ENCODE measurements at regions not wholly inside any gene's neighbourhood (a gene's known extent, or its start where the extent isn't known, plus 50 kb on each side); places are given as distances from the start of the nearest gene placed in this dataset.

DNA sequence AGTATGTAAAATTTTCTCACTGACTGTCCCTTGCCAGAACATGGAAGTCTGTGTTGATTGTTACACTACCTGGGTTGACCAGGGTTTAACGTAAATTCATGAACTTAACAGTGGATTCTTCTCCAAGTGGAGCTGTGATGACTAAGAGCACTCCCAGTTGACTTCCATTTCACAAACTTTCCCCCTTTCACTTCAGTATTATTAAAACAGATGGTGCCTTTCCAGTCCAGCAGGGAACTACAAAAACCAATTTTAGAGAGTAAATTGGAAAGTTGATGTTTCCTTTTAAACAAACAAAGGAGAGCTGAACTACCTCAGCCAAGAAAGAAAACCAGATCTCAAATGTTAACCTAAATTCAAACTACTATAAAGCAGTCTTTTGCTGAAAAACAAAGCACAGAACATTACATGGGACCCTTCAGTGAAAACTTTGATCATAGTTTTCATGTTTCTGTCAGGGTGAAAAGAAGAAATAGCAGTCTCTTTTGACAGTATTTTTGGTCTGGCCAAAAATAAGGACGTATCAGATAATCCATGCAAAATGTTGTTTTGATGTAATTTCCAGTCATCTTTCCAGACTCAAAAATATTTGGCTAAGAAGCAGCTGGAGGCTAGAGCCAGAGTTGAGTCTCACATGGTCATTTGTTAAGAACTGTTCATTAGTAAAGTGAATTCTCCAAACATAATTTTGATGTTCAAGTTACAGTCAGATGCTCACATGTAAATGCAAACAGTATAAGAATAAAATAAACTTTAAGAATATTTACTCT is 479.9 kb upstream of the AKR1E2 start:
- no peak for DNase-seq (ENCODE audit: low read depth in 2 of 2)

- peak; percentile 17 to 45 for DNase-seq (ENCODE audit: low read depth in 2 of 2)
Measured at GRCh38 chr10:4344492-4344994, 481.5 kb upstream of the AKR1E2 start.

- DNase-seq (ENCODE audit: low read depth in 2 of 2), result no peak
Measured at GRCh38 chr10:4343873-4344272, 482.1 kb upstream of the AKR1E2 start.

GRCh38 chr10:4343091-4343490 is 482.9 kb upstream of the AKR1E2 start:
- no peak for DNase-seq (ENCODE audit: low read depth in 2 of 2)

GRCh38 chr10:4338768-4339167 is 487.2 kb upstream of the AKR1E2 start:
- no peak for DNase-seq (ENCODE audit: low read depth in 2 of 2)

DNA sequence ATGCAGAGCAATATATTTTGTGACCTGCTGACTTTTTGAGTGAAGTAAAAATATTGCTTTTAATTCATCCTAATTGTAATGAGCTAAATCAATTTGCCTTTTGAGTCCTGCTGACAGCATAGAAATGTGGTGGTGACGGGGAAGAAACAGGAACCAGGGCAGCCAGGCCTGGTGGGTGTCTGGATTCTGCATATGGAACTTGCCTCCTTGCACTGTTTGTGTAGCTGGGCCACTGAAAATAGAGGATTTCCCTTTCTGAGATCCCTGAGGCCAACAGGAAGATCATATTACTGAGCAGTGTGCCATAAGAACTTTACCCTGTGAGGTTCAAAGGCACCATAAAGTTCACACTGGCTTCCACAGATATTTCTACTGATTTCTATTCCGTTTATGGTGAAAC is 488.4 kb upstream of the AKR1E2 start:
- no peak for DNase-seq (ENCODE audit: low read depth in 2 of 2)

DNA sequence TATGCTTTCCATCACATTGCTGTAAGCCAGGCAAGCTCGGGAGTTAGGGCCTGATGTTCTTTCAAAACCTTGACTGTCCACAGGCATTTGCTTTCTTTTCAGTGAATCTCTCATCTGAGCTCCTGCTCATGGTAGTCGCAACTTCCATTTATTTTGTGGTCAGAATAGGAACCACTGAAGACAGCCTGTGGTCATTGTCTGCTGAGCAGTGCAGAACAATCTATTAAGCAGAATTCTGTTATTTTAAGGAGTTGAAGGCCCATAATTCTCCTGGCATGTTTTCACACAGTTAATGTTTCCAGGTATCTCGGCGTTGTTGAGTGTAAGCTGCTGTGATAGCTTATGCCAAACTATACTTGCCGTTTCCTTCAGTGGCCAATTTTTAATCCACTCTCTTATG is 491.1 kb upstream of the AKR1E2 start:
- no peak for DNase-seq (ENCODE audit: low read depth in 2 of 2)

GRCh38 chr10:4334015-4334414 is 492.0 kb upstream of the AKR1E2 start:
- DNase-seq (ENCODE audit: low read depth in 2 of 2), result no peak

DNA sequence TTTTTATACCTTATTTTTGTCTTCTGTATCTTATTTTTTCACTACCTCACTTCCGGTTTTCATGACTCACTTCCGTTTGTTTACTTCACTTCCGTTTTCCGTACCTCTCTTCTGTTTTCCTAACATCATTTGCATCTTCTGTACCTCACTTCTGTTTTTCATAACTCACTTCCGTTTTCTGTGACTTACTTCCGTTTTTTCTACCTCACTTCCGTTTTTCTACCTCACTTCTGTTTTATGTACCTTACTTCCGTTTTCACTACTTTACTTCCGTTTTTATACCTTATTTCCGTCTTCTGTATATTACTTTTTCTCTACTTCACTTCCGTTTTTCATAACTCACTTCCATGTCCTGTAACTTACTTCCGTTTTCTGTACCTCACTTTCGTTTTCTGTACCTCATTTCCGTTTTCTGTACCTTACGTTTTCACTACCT is 492.5 kb upstream of the AKR1E2 start:
- DNase-seq (ENCODE audit: low read depth in 2 of 2), result no peak

GRCh38 chr10:4332764-4333458 is 493.1 kb upstream of the AKR1E2 start:
- DNase-seq (ENCODE audit: low read depth in 2 of 2), result no peak

GRCh38 chr10:4331150-4331549 is 494.9 kb upstream of the AKR1E2 start:
- no peak for DNase-seq (ENCODE audit: low read depth in 2 of 2)

GRCh38 chr10:4330636-4331035 is 495.4 kb upstream of the AKR1E2 start:
- DNase-seq (ENCODE audit: low read depth in 2 of 2), result no peak

GRCh38 chr10:4329225-4329624 is 496.8 kb upstream of the AKR1E2 start:
- DNase-seq (ENCODE audit: low read depth in 2 of 2), result no peak

DNA sequence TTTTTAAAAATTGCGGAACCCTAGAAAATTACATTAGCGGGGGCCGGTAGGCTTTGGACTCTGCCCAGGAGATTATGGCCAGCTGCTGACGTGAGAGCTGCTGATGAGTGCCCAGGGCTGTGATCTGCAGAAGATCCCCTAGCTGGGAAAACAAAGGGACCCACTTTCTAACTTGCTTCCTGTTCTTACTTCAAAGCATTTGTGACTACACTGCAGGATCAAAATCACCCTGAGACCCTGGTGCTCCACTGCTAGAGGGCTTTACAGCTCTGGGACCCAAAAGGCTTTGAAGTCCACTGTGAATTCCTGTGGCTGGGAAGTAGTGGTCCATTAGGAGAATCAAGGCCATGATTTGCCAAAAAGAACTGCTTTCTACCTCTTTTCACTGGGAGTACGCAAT is 499.4 kb upstream of the AKR1E2 start:
- no peak for DNase-seq (ENCODE audit: low read depth in 2 of 2)

- DNase-seq (ENCODE audit: low read depth in 2 of 2), result no peak
Measured at GRCh38 chr10:4319870-4320367, 506.1 kb upstream of the AKR1E2 start.

- DNase-seq (ENCODE audit: low read depth in 2 of 2), result no peak
Measured at GRCh38 chr10:4316161-4316810, 509.7 kb upstream of the AKR1E2 start.

- DNase-seq (ENCODE audit: low read depth in 2 of 2), result no peak
Measured at GRCh38 chr10:4315551-4315950, 510.5 kb upstream of the AKR1E2 start.

DNA sequence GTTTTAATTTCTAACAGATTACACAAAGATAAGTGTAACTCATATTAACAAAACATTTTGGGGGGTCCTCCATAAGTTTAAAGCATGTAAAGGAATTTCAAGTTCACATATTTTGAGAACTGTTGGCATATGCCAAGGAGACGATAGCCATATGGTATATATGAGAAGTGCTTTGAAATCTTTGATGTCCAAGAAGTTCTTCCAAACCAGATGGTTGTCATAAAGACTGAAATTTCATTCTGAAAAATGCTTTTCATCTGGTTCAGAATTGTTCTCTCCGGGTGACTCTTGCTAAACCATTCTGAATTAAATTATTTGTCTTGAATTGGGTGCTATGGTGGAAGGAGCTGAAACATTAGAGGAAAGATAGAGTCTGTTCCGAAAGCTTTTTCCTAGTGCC is 513.0 kb upstream of the AKR1E2 start:
- no peak for DNase-seq (ENCODE audit: low read depth in 2 of 2)

DNA sequence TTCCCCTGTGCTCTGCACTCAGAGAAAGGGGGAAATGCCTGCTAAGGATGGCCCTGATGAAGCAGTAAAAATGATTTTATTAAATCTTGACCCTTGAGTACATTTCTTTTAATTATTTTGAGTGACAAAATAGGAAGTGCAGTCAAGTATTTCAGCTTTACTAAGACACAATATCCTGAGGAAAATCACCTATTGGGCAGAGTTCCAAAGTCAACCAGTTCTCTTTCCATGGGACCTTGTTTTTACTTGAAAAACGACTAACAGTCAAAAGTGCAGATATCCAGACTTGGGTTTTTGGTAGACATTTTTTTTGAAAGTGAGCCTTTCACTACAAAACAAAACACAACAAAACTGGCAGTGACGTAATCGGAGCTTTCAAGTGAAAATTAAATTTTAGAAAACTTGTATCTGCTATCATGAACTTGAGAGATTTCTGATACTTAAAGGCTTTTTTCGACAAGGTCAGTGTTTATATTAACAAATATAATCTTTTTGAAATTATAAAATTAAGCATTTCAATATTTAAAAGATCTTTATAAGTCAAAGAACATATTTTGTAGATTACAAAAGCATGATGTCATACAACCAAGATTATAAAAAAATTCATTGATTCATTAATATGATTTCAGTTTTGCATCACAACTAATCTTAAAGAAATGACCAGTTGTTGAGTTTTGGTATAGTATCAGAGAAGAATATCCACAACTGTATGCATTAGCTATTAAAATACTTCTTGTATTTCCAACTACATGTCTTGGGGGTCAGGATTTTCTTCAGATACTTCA is 513.8 kb upstream of the AKR1E2 start:
- no peak for DNase-seq (ENCODE audit: low read depth in 2 of 2)

- no peak for DNase-seq (ENCODE audit: low read depth in 2 of 2)
Measured at GRCh38 chr10:4310172-4310571, 515.8 kb upstream of the AKR1E2 start.

GRCh38 chr10:4307910-4308309 is 518.1 kb upstream of the AKR1E2 start:
- DNase-seq (ENCODE audit: low read depth in 2 of 2), result no peak

DNA sequence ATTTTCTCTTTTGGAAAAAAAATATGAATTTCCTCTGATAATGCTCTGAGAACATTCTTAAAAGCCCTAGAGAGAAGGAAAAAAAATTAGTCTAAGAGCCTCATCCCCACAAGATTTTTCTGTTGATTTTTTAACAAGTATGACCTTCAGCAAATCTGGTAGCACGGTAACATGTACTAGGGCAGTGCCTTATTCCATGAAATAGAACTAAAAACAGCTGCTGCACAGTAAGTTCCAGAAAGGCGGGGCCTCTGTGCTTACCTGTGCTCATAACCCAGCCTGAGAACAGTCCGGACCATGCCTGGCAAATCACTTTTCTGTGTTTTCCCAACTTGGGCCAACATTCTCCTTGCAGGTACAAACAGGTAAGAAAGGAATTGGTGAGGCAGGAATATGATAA is 519.1 kb upstream of the AKR1E2 start:
- no peak for DNase-seq (ENCODE audit: low read depth in 2 of 2)
